Mammary epithelial cell (primary cell): ENCODE measurements at regions not wholly inside any gene's neighbourhood (a gene's known extent, or its start where the extent isn't known, plus 50 kb on each side); places are given as distances from the start of the nearest gene placed in this dataset.

ENCODE experiments used
- CTCF ChIP-seq, 2 donors: IDR thresholded peaks in 1 of 2; conservative IDR thresholded peaks in 1 of 2; 2 replicates each; pipeline ENCODE4 v1.5.1; 2011 to 2012; ENCODE audit warnings: inconsistent platforms in 2 of 2, low read length in 2 of 2, mild to moderate bottlenecking in 2 of 2, control low read depth in 1 of 2, low read depth in 1 of 2; ENCODE audit not compliant: insufficient read depth in 1 of 2; ENCODE audit errors: extremely low read depth in 1 of 2
- EZH2 ChIP-seq: IDR thresholded peaks from 2 replicates; pipeline ENCODE4 v1.6.1; 2012; ENCODE audit warnings: low read length, inconsistent platforms, borderline replicate concordance

- TF ChIP-seq CTCF (conservative IDR thresholded peaks at IDR 0.05 in 1 of 2, IDR thresholded peaks at IDR 0.05 in 1 of 2; ENCODE audit: extremely low read depth in 1 of 2, insufficient read depth in 1 of 2, low read depth in 1 of 2, low read length in 2 of 2) (no peak), EZH2 (no peak)
These were observed 166.0 kb upstream of the GSE1 start for GRCh38 chr16:85446951-85447692.
